Activated naive CD8-positive, alpha-beta T cell treated with anti-CD3 and anti-CD28 coated beads, Interleukin-2, amount 50 U/mL, for 24 hours (primary cell): ENCODE measurements at regions not wholly inside any gene's neighbourhood (a gene's known extent, or its start where the extent isn't known, plus 50 kb on each side); places are given as distances from the start of the nearest gene placed in this dataset.
"Not testable (repeated sequence)": the region's sequence is repeated elsewhere in the genome, so short reads cannot be mapped to it uniquely, and the experiment has no call there.

Experiments used
- ATAC-seq: fragments of 150-1000 bp; cut with Tn5 transposase; one replicate; pipeline ENCODE4 v1.10.0; 2021
- DNase-seq: peaks from one replicate; pipeline ENCODE4 v3.0.0; 2021
- H3K27ac Mint-ChIP-seq: one replicate; pipeline ENCODE4 v1.8.0; 2021; ENCODE audit warnings: mild to moderate bottlenecking, mixed read lengths
- H3K27me3 Mint-ChIP-seq: one replicate; pipeline ENCODE4 v1.8.0; 2021; ENCODE audit warnings: mixed read lengths
- H3K36me3 Mint-ChIP-seq: one replicate; pipeline ENCODE4 v1.8.0; 2021; ENCODE audit warnings: low read depth, mixed read lengths
- H3K4me1 Mint-ChIP-seq: one replicate; pipeline ENCODE4 v1.8.0; 2021; ENCODE audit warnings: mixed read lengths
- H3K4me3 Mint-ChIP-seq: one replicate; pipeline ENCODE4 v1.8.0; 2021; ENCODE audit warnings: mild to moderate bottlenecking, moderate library complexity, mixed read lengths
- H3K9me3 Mint-ChIP-seq: one replicate; pipeline ENCODE4 v1.8.0; 2021; ENCODE audit warnings: mixed read lengths

DNA sequence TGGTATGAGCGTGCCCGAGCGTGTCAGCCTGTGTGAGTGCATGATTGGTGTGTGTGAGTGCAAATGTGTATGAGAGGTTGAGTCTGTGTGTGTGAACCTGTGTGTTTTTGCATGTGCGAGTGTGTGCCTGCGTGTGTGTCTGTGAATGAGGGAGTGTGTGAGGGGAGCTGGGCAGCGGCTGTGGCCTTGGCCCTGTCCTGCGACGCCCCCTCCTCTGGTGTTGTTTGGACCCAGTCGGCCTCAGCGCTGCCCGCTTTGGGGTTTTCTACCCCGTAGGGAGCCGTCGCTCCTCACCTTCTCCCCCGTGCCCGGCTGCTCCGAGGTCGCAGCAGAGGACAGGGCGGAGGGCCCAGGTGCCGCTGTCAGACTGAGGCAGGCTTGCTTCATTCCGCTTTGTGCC, 69.0 kb downstream of the TMEM121 start:
- H3K27ac Mint-ChIP-seq, H3K36me3 Mint-ChIP-seq, H3K4me3 Mint-ChIP-seq, H3K27me3 Mint-ChIP-seq, H3K4me1 Mint-ChIP-seq, DNase-seq, H3K9me3 Mint-ChIP-seq, ATAC-seq: not testable (repeated sequence)

DNA sequence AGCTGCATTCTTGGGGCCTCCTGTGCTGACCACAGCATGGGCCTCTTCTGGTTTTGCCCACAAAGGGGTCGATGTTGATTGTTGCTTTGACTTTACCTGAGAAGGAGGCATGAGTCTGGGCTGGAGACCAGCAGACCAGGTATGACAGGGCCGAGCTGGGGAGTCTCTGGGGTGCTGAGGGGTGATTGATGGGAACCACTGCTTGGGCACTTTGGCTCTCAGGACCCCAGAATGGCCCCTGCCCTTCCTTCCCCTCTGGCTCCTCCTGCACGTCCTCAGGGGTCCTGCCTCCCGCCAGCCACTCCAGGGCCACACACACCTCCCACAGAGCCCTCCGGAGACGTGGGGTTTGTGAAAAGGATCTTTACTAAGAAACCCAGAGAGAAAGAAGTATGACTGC, 70.0 kb downstream of the TMEM121 start:
- not testable (repeated sequence) for DNase-seq, H3K4me1 Mint-ChIP-seq, H3K9me3 Mint-ChIP-seq, H3K27me3 Mint-ChIP-seq, ATAC-seq, H3K27ac Mint-ChIP-seq, H3K4me3 Mint-ChIP-seq, H3K36me3 Mint-ChIP-seq

- DNase-seq, ATAC-seq, H3K36me3 Mint-ChIP-seq, H3K9me3 Mint-ChIP-seq, H3K4me3 Mint-ChIP-seq, H3K4me1 Mint-ChIP-seq, H3K27ac Mint-ChIP-seq, H3K27me3 Mint-ChIP-seq: not testable (repeated sequence)
These were observed 71.8 kb downstream of the TMEM121 start for GRCh38 chr14:105598040-105598763.

GRCh38 chr14:105598925-105599586, 72.7 kb downstream of the TMEM121 start:
- H3K9me3 Mint-ChIP-seq, H3K27me3 Mint-ChIP-seq, ATAC-seq, H3K36me3 Mint-ChIP-seq, H3K27ac Mint-ChIP-seq, H3K4me3 Mint-ChIP-seq, DNase-seq, H3K4me1 Mint-ChIP-seq: not testable (repeated sequence)

GRCh38 chr14:105600195-105600938, 74.0 kb downstream of the TMEM121 start:
- not testable (repeated sequence) for H3K27ac Mint-ChIP-seq, H3K36me3 Mint-ChIP-seq, H3K27me3 Mint-ChIP-seq, H3K9me3 Mint-ChIP-seq, DNase-seq, ATAC-seq, H3K4me1 Mint-ChIP-seq, H3K4me3 Mint-ChIP-seq

- no peaks in the 10 kb centered on the region for H3K36me3 Mint-ChIP-seq
- ATAC-seq: no peak
- no peak overlapping the region for H3K4me3 Mint-ChIP-seq
- no peak for DNase-seq
- no peaks in the 10 kb centered on the region for H3K4me1 Mint-ChIP-seq
- no peaks in the 10 kb centered on the region for H3K27me3 Mint-ChIP-seq
- no peak overlapping the region for H3K27ac Mint-ChIP-seq
- H3K9me3 Mint-ChIP-seq: no peaks in the 10 kb centered on the region
These were observed 74.6 kb downstream of the TMEM121 start for GRCh38 chr14:105600939-105601359.

GRCh38 chr14:105601360-105602242, 75.2 kb downstream of the TMEM121 start:
- no peak for ATAC-seq
- Mint-ChIP-seq H3K27ac (no peak overlapping the region), H3K27me3 (no peaks in the 10 kb centered on the region), H3K4me1 (no peaks in the 10 kb centered on the region), H3K4me3 (no peak overlapping the region), H3K36me3 (no peaks in the 10 kb centered on the region), H3K9me3 (no peaks in the 10 kb centered on the region)
- DNase-seq: no peak

GRCh38 chr14:105602243-105602750, 75.9 kb downstream of the TMEM121 start:
- no peak for ATAC-seq
- H3K36me3 Mint-ChIP-seq: no peaks in the 10 kb centered on the region
- no peaks in the 10 kb centered on the region for H3K9me3 Mint-ChIP-seq
- no peak overlapping the region for H3K4me3 Mint-ChIP-seq
- no peaks in the 10 kb centered on the region for H3K27me3 Mint-ChIP-seq
- no peak for DNase-seq
- H3K4me1 Mint-ChIP-seq: no peaks in the 10 kb centered on the region
- H3K27ac Mint-ChIP-seq: no peak overlapping the region

DNA sequence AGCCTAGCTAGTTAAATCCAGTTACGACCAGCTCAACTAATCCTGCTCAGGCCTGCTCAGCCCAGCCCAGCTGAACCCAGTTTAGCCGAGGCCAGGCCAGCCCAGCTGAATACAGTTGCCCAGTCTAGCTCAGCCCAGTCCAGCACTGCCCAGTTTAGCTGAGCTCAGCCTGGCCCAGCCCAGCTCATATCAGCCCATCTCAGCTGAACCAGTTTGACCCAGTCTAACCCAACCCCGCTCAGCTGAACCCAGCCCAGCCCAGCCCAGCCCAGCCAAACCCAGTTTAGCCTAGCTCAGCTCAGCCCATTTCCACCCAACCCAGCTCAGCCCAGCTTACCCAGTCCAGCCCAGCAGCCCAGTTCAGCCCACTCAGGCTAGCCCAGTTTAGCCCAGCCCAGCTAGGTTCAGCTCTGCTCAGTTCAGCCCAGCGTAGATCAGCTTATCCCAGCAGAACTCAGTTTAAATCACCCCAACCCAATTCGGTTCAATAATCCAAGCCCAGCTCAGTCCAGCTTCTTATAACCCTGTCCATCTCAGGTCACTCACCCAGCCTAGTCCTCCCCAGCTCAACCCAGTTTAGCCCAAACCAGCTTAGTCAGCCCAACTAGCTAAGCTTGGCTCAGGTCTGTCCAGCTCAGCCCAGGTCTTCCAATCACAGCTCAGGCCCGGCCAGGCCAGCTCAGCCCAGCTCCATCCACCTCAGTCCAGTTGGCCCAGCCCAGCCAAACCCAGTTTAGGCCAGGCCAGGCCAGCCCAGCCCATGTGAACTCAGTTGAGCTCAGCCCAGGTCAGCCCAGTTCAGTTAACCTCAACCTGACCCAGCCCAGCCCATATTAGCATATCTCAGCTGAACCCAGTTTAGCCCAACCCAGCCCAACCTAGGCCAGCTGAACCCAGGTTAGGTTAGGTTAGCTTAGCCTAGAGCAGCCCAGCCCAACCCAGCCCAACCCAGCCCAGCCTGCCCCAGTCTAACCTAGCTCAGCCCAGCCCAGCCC, 76.7 kb downstream of the TMEM121 start:
- Mint-ChIP-seq H3K27ac (peak overlapping the region; percentile 9), H3K9me3 (no peaks in the 10 kb centered on the region), H3K36me3 (no peaks in the 10 kb centered on the region), H3K4me3 (no peak overlapping the region), H3K4me1 (no peaks in the 10 kb centered on the region), H3K27me3 (no peaks in the 10 kb centered on the region)
- ATAC-seq: no peak
- no peak for DNase-seq

DNA sequence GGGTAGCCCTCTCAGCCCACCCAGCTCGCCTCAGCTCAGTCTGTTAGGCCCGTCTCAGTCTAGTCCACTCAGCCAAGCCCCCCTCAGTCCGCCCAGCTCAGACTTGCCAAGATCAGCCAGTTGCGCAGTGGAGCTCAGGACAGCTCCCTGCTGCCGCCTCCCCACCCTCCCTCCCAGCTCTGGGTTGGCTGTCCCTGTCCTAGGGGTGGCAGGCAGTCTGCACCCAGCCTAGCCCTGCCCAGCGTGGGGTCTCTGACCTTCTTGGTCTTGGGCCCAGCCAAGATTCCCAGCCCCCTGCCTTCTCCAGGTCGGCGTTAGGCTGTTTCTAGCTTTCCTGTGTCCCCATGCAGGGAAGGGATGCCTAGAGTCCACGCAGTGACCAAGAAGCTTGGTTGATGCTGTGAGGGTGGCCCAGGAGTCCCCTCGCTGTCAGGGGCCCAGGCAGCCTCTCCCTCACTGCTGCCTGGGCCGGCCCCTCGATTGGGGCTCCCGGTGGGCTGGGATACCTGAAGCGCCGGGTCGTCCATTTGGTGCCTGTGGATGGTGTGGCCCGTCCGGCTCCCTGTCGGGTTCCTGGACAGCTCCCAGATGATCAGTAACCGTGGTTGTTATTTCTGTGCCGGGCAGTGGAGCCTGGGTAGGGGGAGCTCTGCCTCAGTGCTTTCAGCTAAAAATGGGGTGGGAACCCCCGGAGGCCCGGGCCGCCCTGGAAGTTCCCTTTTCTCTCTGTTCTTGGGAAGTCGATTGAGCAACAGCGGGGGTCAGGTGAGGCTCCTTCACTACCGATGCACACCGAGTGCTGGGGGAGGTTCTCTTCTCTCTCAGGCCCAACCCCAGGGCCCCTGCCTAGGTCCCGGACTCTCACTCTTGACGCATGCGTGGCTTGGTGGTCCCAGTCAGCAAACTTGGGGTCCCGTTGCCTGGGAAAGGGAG, 78.4 kb downstream of the TMEM121 start:
- not testable (repeated sequence) for H3K9me3 Mint-ChIP-seq, H3K4me3 Mint-ChIP-seq, H3K27ac Mint-ChIP-seq, H3K36me3 Mint-ChIP-seq, H3K27me3 Mint-ChIP-seq, DNase-seq, H3K4me1 Mint-ChIP-seq, ATAC-seq

GRCh38 chr14:105605464-105606304, 79.3 kb downstream of the TMEM121 start:
- DNase-seq: no peak
- no peaks in the 10 kb centered on the region for H3K27me3 Mint-ChIP-seq
- ATAC-seq: peak; percentile 12
- no peak overlapping the region for H3K4me3 Mint-ChIP-seq
- H3K4me1 Mint-ChIP-seq: no peaks in the 10 kb centered on the region
- H3K36me3 Mint-ChIP-seq: no peaks in the 10 kb centered on the region
- H3K9me3 Mint-ChIP-seq: no peaks in the 10 kb centered on the region
- H3K27ac Mint-ChIP-seq: no peak overlapping the region
